GM21528 (cell line): ENCODE measurements at regions not wholly inside any gene's neighbourhood (a gene's known extent, or its start where the extent isn't known, plus 50 kb on each side); places are given as distances from the start of the nearest gene placed in this dataset.
"Not testable (repeated sequence)": the region's sequence is repeated elsewhere in the genome, so short reads cannot be mapped to it uniquely, and the experiment has no call there.

ENCODE experiments used
- ATAC-seq: cut with Tn5 transposase; IDR thresholded peaks from one replicate; pipeline ENCODE4 v1.9.1; 2021; ENCODE audit warnings: mild to moderate bottlenecking, moderate library complexity; ENCODE audit not compliant: unreplicated experiment, low FRiP score

GRCh38 chr2:89537862-89538261 lies 846.4 kb downstream of the RPIA start:
- ATAC-seq, result not testable (repeated sequence)

GRCh38 chr2:89544110-89544509 lies 852.6 kb downstream of the RPIA start:
- ATAC-seq, result not testable (repeated sequence)

- not testable (repeated sequence) for ATAC-seq
These were observed 887.7 kb downstream of the RPIA start for GRCh38 chr2:89579154-89579553.

- ATAC-seq, result not testable (repeated sequence)
These were observed 891.3 kb downstream of the RPIA start for GRCh38 chr2:89582816-89583215.

- not testable (repeated sequence) for ATAC-seq
These were observed 892.6 kb downstream of the RPIA start for GRCh38 chr2:89584046-89584445.

GRCh38 chr2:89584868-89585557 lies 893.5 kb downstream of the RPIA start:
- not testable (repeated sequence) for ATAC-seq

GRCh38 chr2:89585558-89585920 lies 894.1 kb downstream of the RPIA start:
- peak; percentile 100 for ATAC-seq

- ATAC-seq, result not testable (repeated sequence)
These were observed 908.4 kb downstream of the RPIA start for GRCh38 chr2:89599843-89600242.

GRCh38 chr2:89606514-89606913 lies 915.0 kb downstream of the RPIA start:
- ATAC-seq, result not testable (repeated sequence)

GRCh38 chr2:89610207-89610926 lies 918.9 kb downstream of the RPIA start:
- not testable (repeated sequence) for ATAC-seq

GRCh38 chr2:89610927-89611515 lies 919.5 kb downstream of the RPIA start:
- not testable (repeated sequence) for ATAC-seq

GRCh38 chr2:89611710-89612109 lies 920.2 kb downstream of the RPIA start:
- not testable (repeated sequence) for ATAC-seq

GRCh38 chr2:89649268-89649667 lies 957.8 kb downstream of the RPIA start:
- not testable (repeated sequence) for ATAC-seq

- ATAC-seq, result not testable (repeated sequence)
These were observed 987.8 kb downstream of the RPIA start for GRCh38 chr2:89679254-89679653.
